Colonic mucosa (tissue), 4 donors: ENCODE measurements at regions not wholly inside any gene's neighbourhood (a gene's known extent, or its start where the extent isn't known, plus 50 kb on each side); places are given as distances from the start of the nearest gene placed in this dataset.

Experiments used
- DNase-seq: peaks from one replicate; pipeline ENCODE4 v3.0.0-alpha.2; 2020
- H3K27ac ChIP-seq: fragments of 200-600 bp; one replicate; pipeline ENCODE4 v1.8.0; 2021
- H3K27me3 ChIP-seq: fragments of 200-600 bp; one replicate; pipeline ENCODE4 v1.8.0; 2021
- H3K36me3 ChIP-seq: fragments of 200-600 bp; one replicate; pipeline ENCODE4 v1.8.0; 2021
- H3K4me1 ChIP-seq: fragments of 200-600 bp; one replicate; pipeline ENCODE4 v1.8.0; 2021; ENCODE audit warnings: mild to moderate bottlenecking
- H3K4me3 ChIP-seq: fragments of 200-600 bp; one replicate; pipeline ENCODE4 v1.8.0; 2021
- H3K9ac ChIP-seq, 2 donors: one replicate each; pipeline ENCODE4 v1.7.0; 2013; ENCODE audit warnings: control low read depth in 2 of 2, low read depth in 2 of 2, low read length in 2 of 2
- H3K9me3 ChIP-seq: fragments of 200-600 bp; one replicate; pipeline ENCODE4 v1.8.0; 2021
- CTCF ChIP-seq: fragments of 200-600 bp; IDR thresholded peaks from one replicate; pipeline ENCODE4 v1.8.0; 2022; ENCODE audit warnings: antibody characterized with exemption, mild to moderate bottlenecking
- intact Hi-C: fragments of 100-400 bp; cut with DNase I; formaldehyde crosslinking; loops from one replicate; pipeline ENCODE4 v1.14.1; 2022
- donor health status: healthy.
- donor health status: DM: no; HTN: no; CAD: no.
- donor health status: DM: no; HTN: no; CAD: no.

GRCh38 chr2:239774142-239774462, 251.0 kb downstream of the NDUFA10 start:
- intact Hi-C loops, result no loop called here
- H3K27me3 ChIP-seq, result no peaks in the 10 kb centered on the region
- no peaks in the 10 kb centered on the region for H3K36me3 ChIP-seq
- DNase-seq, result no peak
- no peak overlapping the region for H3K9ac ChIP-seq
- no peaks in the 10 kb centered on the region for H3K4me1 ChIP-seq
- H3K4me3 ChIP-seq, result no peak overlapping the region
- no peak overlapping the region for H3K27ac ChIP-seq
- TF ChIP-seq CTCF, result no peak
- no peaks in the 10 kb centered on the region for H3K9me3 ChIP-seq

GRCh38 chr2:239773228-239774141, 251.7 kb downstream of the NDUFA10 start:
- H3K9me3 ChIP-seq, result no peaks in the 10 kb centered on the region
- no peak for DNase-seq
- no peak overlapping the region for H3K9ac ChIP-seq
- no peak for TF ChIP-seq CTCF
- intact Hi-C loops, result no loop called here
- no peak overlapping the region for H3K27ac ChIP-seq
- no peaks in the 10 kb centered on the region for H3K27me3 ChIP-seq
- H3K36me3 ChIP-seq, result no peaks in the 10 kb centered on the region
- no peak overlapping the region for H3K4me3 ChIP-seq
- no peaks in the 10 kb centered on the region for H3K4me1 ChIP-seq

- Histone ChIP-seq H3K27me3 (no peaks in the 10 kb centered on the region), H3K9ac (no peak overlapping the region), H3K36me3 (no peaks in the 10 kb centered on the region), H3K4me1 (no peaks in the 10 kb centered on the region), H3K9me3 (no peaks in the 10 kb centered on the region), H3K4me3 (no peak overlapping the region), H3K27ac (no peak overlapping the region)
- DNase-seq, result no peak
- intact Hi-C loops, result no loop called here
- no peak for TF ChIP-seq CTCF
Measured at GRCh38 chr2:239772721-239773120, 252.4 kb downstream of the NDUFA10 start.

DNA sequence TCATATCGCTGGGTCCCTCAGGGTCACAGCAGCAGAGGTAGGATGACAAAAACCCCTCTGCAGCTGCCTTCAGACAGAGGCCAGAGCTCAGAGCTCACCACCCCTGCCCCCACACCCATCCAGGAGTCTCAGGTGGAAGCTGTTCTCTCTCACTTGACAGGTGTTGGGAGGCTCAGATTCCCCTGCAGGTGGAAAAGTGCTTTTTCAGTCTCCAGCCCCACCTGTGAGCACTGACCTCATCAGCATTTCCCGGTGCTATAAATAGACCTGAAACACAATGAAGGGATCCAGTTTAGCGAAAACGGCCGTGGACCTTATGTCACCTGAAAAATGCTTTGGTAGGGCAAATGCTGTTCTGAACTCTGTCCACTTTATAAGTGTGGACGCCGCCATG, 254.9 kb downstream of the NDUFA10 start:
- no peaks in the 10 kb centered on the region for H3K27me3 ChIP-seq
- no peak overlapping the region for H3K9ac ChIP-seq
- no peaks in the 10 kb centered on the region for H3K36me3 ChIP-seq
- H3K4me1 ChIP-seq, result no peaks in the 10 kb centered on the region
- no peak for DNase-seq
- intact Hi-C loops, result no loop called here
- no peak for TF ChIP-seq CTCF
- no peaks in the 10 kb centered on the region for H3K9me3 ChIP-seq
- H3K4me3 ChIP-seq, result no peak overlapping the region
- no peak overlapping the region for H3K27ac ChIP-seq

- H3K9ac ChIP-seq, result no peak overlapping the region
- intact Hi-C loops, result no loop called here
- TF ChIP-seq CTCF, result no peak
- H3K4me1 ChIP-seq, result no peaks in the 10 kb centered on the region
- no peak overlapping the region for H3K4me3 ChIP-seq
- H3K27me3 ChIP-seq, result no peaks in the 10 kb centered on the region
- no peaks in the 10 kb centered on the region for H3K9me3 ChIP-seq
- H3K36me3 ChIP-seq, result no peaks in the 10 kb centered on the region
- H3K27ac ChIP-seq, result no peak overlapping the region
- no peak for DNase-seq
Measured at GRCh38 chr2:239769554-239770245, 255.4 kb downstream of the NDUFA10 start.
